Non-pigmented ciliary epithelial cell (primary cell): ENCODE measurements at regions not wholly inside any gene's neighbourhood (a gene's known extent, or its start where the extent isn't known, plus 50 kb on each side); places are given as distances from the start of the nearest gene placed in this dataset.

ENCODE experiments used
- DNase-seq: peaks from one replicate; pipeline ENCODE4 v3.0.0-alpha.2; 2010; ENCODE audit warnings: low read depth

DNA sequence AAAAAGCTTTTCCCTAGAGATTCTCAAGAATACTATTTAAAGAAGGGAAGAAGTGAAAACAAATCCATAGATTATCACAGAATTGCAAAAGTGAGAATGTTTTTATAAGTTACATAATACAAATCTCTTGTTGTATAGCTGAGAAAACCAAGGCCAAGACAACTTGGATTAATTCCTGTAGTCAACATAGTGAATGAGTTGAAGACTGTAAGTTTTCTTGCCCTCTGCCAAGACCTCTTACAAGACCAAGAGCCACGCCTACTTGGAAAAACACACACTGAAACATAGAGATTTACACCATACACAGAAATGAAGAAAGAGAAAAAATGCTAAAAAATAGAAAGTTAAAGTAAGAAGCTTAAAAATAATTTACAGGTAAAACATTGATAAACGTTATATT is 2024.0 kb downstream of the PCDH7 start:
- no peak for DNase-seq

DNA sequence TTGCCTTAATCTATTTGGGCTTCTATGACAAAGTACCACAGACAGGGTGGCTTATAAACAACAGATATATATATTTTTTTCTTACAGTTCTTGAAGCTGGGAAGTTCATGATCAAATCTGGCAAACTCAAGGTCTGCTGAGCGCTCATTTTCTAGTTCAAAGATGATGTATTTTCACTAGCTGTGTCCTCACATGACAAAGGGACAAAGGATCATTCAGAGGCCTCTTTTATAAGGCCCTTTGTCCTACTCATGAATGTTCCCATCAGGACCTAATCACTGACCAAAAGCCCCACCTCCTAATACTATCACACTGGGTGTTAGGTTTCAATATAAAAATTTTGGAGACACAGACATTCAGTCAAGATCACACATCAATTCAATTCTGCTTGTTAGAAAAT is 2025.2 kb downstream of the PCDH7 start:
- DNase-seq, result no peak

DNA sequence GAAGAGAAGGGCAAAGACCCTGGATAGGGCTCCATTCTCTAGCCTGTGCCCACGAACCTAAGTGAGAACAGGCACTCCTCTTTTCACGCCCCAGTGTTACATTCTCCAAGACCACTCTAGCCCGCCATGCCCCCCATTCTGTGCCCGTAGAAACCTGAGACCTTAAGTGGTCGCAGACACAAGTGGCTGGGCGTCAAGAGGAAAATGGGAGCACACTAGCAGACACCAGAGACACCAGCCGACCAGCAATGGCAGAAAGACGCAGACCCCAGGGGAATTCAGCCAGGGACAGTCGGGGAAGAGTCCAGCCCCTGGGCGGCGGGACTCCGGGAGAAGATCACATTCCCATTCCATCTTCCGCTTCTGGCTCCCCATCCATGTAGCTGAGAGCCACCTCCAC is 2027.9 kb downstream of the PCDH7 start:
- DNase-seq, result no peak

DNA sequence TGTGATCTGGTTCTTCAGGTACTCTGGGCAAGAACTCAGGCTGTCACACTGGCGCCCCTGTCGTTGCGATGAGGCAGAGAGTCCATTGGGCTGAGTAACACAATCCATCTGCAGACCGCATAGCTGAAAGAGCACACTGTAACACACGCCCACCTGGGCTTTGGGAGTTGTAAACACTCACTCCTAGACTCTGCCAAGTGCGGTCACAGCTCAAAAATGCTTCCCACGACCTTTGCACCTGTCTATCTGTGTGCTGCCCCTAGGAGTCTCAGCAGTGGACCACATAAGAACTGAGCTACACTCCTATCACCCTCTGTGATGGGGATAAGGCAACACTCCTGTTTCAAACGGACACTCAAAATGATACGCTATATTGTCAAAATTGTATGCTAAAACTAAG is 2028.3 kb downstream of the PCDH7 start:
- DNase-seq, result no peak

DNA sequence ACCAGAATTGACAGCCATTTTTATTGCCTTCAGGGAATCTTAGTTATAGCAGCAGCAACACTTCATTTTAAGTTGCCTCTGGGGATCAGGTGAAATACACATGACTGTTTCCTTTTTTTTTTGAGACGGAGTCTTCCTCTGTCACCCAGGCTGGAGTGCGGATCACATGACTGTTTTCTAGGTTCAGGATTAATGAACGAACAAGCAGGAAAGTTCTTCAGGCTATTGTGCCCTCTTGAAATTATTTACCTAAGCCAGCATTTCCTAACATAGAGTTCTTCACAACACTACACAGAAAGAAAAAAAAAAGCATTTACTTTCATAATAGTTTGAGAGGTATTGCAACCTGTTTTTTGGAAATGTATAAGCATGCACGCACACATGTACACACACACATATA is 2032.8 kb downstream of the PCDH7 start:
- DNase-seq, result no peak

DNA sequence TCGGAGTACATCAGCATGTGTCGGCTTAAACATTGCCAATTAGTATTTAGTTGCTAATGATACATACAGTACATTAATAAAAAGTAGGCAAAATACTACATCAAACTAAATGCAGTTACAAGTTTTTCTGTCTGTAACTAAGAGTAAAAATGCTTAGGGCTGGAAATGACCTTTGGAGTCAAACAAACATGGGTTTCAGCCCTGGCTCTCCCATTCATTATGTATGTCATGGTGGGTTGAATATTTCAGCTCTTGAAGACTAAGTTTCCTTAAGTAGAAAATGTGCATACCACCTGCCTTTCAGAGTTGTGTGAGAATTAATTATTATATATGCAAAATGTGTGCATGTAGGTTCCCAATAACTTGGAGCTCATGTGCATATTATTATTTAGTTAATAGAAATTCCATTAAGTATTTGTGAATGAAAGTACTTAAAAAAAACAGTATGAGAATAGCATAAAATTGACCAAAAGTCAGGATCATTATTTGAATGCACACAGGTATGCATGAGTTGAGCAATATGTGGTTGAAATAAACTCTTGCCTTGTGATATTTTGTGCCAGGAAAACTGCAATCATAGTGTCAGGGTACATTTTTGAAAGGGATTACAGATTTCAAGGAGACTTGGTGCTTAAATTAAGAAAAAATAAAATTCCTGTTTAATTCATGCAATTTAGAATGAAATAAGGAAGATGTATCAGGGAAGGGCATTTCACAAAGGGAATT is 2048.7 kb downstream of the PCDH7 start:
- no peak for DNase-seq

DNA sequence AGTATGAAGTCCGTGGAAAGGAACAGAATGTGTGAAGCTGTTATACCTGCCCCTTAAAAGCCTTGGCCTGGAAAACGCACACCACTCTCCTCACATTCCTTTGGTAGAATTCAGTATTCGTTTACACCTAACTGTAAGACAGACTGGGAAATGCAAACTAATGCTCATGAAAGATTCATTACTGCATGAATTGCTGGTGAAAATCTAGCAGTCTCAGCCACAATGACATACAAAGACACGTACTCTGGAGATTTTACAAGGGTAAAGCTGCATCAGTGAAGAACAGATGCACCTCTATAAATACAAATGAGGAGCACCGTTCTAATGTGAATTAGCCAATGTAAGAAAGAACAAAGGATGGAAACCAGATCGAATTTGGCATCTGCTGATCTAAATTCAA is 2051.3 kb downstream of the PCDH7 start:
- DNase-seq, result no peak

DNA sequence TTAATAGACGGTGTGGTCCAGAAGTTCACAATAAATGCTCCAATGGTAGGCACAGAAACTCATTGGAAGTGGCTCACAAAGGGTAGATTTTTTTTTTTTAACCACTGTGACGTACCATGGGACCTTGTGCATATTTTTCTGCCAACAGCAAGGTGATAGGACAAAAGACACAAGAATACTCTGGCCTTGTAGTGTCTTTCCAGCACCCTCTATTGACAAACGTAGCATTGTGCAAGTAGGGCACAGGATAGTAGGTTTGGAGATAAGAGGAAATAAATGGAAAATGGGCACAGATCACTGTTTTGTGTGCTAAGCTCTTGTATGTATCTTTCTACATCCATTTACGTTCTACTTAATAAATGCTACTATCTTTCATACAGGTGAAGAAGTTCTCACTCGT is 2054.9 kb downstream of the PCDH7 start:
- DNase-seq, result no peak

DNA sequence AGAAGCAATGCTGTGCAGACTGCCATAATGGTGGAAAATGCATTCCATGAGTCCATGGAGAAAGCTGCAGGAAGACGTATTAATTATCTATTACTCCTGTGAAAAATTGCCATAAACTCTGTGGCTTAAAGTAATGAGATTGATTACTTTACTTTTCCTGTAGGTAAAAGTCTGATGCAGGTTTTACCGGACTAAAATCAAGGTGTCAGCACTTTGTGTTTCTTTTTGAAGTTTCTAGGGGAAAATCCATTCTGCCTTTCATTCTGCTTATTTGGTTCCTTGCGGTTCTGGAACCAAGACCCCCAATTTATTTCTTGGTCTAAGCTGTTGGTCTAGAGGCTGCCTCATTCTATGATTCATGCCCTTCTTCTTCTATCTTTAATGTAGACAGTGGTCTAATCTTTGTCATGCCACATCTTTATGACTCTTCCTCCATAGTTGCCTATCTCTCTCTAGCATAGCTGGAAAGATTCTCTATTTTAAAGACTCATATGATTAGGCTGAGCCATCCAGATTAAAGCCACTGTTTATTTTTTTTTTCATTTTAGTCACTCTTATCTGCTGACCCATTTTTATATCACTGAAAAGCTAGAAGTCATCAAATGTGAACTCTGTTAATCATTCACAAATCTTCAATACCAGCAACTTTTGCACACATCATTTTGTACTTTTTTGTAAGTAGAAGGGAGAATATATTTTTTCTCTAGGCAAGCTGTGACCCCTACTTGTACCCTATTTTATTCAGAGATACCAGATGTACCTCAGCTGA is 2056.4 kb downstream of the PCDH7 start:
- no peak for DNase-seq

DNA sequence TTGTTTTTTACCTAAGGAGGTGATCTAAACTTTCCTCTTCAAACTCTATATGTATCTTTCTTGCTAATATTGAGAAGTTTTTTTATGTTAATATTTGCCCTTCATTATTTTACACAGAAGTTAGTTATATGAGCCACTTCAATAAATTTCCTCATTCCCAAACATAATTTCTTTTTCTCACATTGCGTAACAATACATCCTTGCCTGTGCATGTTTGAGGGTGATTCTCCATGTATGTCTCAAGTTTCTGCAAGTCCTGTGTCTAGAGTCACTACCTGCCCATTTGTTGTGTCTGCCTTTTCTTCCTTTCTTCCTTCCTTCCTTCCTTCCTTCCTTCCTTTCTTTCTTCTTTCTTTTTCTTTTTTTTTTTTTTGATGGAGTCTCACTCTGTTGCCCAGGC is 2057.9 kb downstream of the PCDH7 start:
- no peak for DNase-seq

DNA sequence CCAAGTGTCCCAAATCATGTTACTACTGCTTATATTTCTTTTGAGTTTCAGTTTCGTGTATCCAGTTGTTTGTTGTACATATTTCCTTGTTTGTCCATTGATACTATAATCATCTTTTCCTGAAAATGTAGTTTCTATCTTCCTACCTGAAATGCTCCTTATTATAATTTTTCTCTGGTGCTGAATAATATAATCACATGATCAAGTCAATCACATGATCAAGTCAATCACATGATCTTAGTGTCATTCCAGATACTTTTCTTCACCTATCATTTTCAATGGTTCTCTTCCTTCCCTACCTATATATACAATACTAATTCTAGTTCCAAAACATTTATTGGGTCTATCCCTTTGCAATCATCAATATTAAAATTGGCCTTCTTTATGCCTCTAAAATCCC is 2058.8 kb downstream of the PCDH7 start:
- DNase-seq, result no peak

DNA sequence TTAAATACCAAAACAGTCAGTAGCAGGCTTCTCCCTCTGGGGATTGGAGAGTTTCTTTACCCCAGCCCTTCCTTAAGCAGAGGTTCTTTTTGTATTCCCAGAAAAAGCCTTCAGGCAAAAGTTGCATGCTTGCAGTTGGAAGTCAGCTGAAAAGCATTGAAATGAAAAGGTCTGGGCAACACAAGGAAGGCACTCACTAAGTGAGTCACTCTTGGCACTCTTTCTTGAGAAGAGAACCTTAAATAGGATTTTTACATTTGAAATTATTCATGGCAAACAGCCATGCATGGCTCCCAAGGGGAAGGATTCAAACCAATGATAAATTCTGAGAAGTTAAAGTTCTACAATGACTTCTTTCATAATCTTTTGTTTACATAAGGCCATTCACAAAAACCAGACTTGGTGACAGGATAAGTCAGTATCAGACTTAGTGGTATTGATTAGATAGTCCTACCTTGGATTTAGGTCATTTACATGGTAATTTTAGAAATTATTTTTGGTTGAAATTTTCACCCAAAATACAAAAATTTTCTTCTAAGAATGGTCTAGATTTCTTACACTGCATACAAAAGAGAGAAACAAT is 2068.9 kb downstream of the PCDH7 start:
- DNase-seq, result no peak

DNA sequence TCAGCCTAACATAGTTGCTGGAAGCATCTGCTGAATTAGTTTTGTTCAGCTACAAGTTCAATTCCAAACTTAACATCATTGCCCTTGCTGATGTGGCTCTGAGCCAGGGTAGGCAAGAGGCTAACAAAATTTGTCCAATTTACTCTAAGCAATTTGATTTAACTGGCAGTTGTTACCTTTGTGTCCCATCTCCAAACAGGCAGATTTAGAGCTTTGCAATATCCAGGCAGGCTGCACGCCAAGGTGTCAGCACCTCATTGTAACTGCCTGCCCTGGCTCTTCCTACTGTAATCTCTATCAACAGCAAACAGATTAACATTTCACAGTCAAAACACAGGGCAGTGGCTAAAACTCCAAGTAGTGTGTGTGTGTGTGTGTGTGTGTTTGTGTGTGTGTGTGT is 2070.6 kb downstream of the PCDH7 start:
- DNase-seq, result no peak

DNA sequence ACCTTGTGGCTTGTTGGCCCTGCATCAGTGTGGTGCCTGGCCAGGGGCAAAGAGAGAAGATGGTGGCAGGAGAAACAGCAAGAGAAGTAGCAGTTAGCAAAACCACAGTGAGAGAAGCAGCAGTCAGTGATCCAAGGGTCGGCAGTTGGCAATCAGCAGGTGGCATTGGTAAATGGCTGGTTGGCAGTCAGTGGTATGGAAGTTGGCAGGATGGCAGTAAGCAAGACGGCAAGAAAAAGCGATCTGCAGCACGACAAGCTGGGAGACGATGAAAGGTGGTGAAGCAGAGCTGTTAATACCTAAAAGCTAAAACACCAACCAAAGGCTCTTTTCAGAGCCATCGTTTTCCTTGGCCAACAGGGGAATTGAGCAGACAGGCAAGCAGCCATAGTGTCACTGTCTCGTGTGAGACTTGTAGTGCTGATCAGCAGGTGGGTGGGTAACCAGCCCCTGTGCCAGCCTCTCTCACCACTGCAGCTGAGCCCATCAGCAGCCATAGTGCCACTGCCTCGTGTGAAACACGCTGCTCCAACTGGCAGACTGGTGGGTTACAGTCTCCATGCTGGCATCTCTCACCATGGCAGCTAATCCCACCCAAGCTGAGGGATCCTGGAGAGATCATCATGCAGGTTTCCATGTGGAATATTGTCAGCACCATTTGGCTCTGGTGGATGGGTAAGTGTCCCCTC is 2078.4 kb downstream of the PCDH7 start:
- no peak for DNase-seq

DNA sequence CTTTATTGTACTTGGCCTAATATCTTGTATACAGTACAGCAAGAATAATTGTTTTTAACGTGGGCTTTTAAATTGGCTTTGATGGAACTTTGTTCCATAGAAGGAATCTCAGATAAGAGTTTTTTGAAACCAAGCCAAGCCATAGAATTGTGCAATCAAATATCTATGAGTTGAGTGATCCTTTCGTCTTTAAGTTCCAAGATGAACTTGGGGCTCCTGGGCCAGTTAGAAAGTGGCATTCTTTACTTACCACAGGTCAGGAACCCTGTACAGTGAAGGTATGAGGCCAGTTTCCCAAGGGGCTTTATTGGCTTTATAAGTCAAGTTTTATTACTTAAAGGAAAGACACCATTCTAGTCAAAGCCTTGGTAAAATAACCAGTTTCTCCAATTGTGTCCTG is 2104.2 kb downstream of the PCDH7 start:
- peak; percentile 41 for DNase-seq

DNA sequence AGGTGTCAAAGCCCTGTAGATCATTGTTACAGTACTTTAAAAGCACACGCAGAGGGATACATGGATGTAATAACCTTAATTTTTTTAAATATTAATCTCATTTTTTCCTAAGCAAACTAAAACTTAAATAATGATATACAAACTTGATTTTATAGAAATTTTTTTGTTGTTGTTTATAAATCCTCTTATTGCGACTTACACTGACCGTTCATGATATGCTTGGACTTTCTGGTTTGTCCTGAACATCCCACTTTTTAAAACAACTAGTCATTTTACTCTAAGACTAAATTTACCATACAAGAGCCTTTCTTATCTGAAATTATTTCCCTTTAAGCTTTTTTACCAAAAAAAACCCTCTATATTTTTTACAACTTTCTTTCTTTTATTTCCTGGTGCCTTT is 2106.0 kb downstream of the PCDH7 start:
- no peak for DNase-seq

DNA sequence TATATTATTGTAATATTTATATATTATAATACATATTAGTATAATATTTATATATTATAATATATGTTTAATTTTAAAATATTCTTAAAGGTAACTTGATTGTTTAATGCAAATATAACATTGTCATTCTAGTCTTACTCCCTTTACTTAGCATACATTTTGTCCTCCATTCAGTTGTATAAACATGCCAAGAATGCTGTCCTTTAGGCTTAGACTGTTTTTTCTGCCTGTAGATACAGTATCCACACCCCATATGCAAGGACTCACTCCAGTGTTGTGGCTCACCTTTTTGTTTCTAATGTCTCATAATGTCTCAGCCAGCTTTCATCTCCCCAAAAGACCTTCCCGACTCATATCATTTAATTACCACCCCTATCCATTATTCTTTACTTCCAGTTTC is 2110.0 kb downstream of the PCDH7 start:
- DNase-seq, result no peak

DNA sequence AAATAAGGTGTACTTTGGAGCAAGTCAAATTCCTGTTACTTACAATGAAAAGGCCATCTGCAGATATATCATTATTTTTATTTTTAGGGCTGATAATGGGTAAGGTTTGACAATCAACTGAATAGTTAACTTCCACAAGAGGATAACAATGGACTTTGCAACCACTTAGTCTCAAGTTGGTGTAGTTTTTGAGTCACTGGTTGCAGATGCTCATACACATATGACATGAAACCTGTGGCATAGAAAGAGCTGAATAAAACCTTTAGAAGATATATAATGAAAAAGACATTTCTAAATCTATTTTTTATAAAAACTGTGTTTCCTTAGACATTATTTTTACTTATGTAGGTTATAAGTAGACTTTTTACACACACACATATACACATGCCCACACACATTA is 2110.9 kb downstream of the PCDH7 start:
- DNase-seq, result no peak

DNA sequence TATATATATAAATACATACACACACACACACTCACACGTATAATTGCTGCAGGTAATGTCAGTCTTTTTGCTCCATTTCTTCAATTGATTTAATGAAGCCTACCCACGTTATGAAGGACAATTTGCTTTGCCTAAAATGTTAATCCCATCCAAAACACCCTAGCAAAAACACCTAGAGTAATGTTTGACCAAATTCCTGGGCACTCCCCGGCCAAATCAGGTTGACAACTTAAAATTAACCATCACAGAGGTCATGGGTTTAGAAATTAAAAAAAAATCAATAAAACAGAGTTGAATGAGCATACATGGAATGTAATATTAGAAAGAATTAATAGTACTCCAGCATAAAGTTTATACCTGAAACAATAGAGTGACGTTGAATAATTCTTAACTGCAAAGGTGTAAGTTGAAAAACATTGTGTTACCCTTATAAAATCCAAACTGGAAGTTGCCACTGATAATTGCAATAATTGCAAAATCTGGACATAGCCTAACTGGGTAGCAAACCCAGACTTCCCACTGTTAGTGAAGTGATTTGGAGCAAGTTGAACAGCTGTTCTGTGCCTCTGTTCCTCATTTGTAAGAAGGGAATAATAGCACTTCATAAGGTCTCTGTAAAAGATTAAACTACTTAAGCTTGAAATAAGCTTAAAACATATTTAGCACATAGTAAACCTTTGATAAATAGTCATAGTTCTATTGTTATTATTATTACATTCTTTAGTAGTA is 2120.5 kb downstream of the PCDH7 start:
- no peak for DNase-seq

DNA sequence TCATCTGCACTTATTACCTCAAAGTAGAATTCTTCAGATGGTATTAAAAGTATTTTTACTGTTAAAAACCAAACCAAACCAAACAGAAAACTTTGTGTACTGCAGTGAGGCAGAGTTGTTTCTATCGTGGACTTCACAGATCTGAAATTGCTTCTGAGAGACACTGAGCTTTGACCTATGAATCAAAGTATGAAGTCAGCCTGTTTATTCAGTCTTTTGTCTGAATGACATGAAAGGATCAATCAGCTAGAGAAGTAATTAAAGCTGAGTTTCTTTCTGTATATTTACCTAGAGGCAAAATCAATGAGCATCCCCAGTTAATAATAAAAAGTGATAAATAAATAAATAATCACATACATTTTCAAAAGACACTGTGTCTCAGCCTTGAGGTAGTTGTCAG is 2121.0 kb downstream of the PCDH7 start:
- no peak for DNase-seq

DNA sequence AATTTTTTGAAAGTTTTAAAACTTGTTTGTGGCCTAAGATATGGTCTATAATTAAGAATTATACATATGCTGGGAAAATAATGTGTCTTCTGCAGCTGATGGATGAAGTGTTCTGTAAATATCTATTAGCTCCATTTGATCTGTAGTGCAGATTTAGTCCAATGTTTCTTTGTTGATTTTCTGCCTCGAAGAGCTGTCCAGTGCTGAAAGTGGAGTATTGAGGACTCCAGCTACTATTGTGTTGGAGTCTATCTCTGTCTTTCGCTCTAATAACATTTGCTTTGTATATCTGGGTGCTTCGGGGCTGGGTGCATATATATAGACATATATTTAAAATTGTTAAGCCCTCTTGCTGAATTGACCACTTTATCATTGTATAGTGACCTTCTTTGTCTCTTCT is 2127.3 kb downstream of the PCDH7 start:
- DNase-seq, result no peak

DNA sequence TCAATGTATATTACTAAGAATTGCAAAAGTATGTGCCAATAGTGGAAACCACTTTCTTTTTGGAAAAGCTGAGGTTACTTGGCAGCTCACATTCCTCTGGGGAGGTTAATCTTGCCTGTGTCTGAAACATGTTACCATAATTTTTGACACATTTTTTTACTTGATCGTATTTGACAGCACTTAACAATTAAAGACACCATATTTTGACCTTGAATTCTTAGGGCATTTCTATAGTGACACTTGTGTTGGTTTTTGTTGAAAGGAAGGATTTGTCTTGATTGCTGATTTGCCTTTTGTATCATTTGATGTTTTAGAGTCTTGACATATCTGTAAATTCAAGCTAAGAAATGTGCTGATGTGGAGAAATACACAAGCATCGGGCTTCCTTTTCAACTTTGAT is 2135.5 kb downstream of the PCDH7 start:
- DNase-seq, result no peak
